Sigmoid colon (tissue), 6 donors: ENCODE measurements at regions not wholly inside any gene's neighbourhood (a gene's known extent, or its start where the extent isn't known, plus 50 kb on each side); places are given as distances from the start of the nearest gene placed in this dataset.

ENCODE experiments used
- DNase-seq: peaks from one replicate; pipeline ENCODE4 v3.0.0-alpha.2; 2019
- H3K27ac ChIP-seq, 4 donors: fragments of 200-600 bp; sonication (generic); one replicate each; pipeline ENCODE4 v1.5.1; 2016 to 2019; ENCODE audit warnings: mild to moderate bottlenecking in 1 of 4
- H3K27me3 ChIP-seq, 3 donors: fragments of 200-600 bp; sonication (generic); one replicate each; pipeline ENCODE4 v1.5.1; 2019; ENCODE audit warnings: mild to moderate bottlenecking in 1 of 3
- H3K36me3 ChIP-seq, 4 donors: fragments of 200-600 bp; sonication (generic); one replicate each; pipeline ENCODE4 v1.5.1; 2016 to 2019
- H3K4me1 ChIP-seq, 4 donors: fragments of 200-600 bp; sonication (generic); one replicate each; pipeline ENCODE4 v1.5.1; 2017 to 2019
- H3K4me3 ChIP-seq, 4 donors: fragments of 200-600 bp; sonication (generic); one replicate each; pipeline ENCODE4 v1.5.1; 2017 to 2019; ENCODE audit warnings: mild to moderate bottlenecking in 2 of 4, moderate library complexity in 1 of 4
- H3K9me3 ChIP-seq, 4 donors: fragments of 200-600 bp in 3 of 4; sonication (generic) in 3 of 4; one replicate each; pipeline versions ENCODE4 v1.5.1 to v1.6.1; 2013 to 2019
- CTCF ChIP-seq, 4 experiments: fragments of 450-650 bp in 3 of 4; fragments of 200-600 bp in 1 of 4; IDR thresholded peaks; one replicate each; pipeline ENCODE4 v1.5.1; 2016 to 2019; ENCODE audit warnings: antibody characterized with exemption in 4 of 4, mild to moderate bottlenecking in 3 of 4, moderate library complexity in 2 of 4
- EP300 ChIP-seq, 4 donors: sonication (generic); formaldehyde crosslinking; IDR thresholded peaks; one replicate each; pipeline ENCODE4 v1.6.1; 2017; ENCODE audit warnings: antibody characterized with exemption in 4 of 4
- POLR2A ChIP-seq, 2 donors: fragments of 450-650 bp; IDR thresholded peaks; one replicate each; pipeline ENCODE4 v1.6.1; 2016; ENCODE audit warnings: antibody characterized with exemption in 2 of 2, mild to moderate bottlenecking in 2 of 2, moderate library complexity in 2 of 2
- POLR2AphosphoS5 ChIP-seq, 4 donors: sonication (generic); formaldehyde crosslinking; IDR thresholded peaks; one replicate each; pipeline ENCODE4 v1.6.1; 2017; ENCODE audit warnings: antibody characterized with exemption in 4 of 4
- WGBS, 2 donors: extraction: QIAGEN DNeasy Blood & Tissue Kit; methylation state at CpG; one replicate each; pipeline ENCODE4 v1.1.7; 2013; 5-methylcytosine and 5-hydroxymethylcytosine counted together
- intact Hi-C: fragments of 100-400 bp; cut with DNase I; formaldehyde crosslinking; loops from one replicate; pipeline ENCODE4 v1.15.1; 2023
- donor health status: healthy with polysubstance abuse.
- donor health status: healthy.

GRCh38 chr13:74466864-74467263 lies 332.7 kb upstream of the KLF12 start:
- Histone ChIP-seq H3K4me1 (no peaks in the 10 kb centered on the region), H3K36me3 (no peaks in the 10 kb centered on the region), H3K27me3 (no peaks in the 10 kb centered on the region), H3K4me3 (no peak overlapping the region), H3K27ac (no peak overlapping the region), H3K9me3 (no peaks in the 10 kb centered on the region)
- DNase-seq = no peak
- no peak for TF ChIP-seq POLR2A (IDR thresholded peaks at IDR 0.05)
- TF ChIP-seq CTCF (IDR thresholded peaks at IDR 0.05) = no peak
- TF ChIP-seq POLR2AphosphoS5 (IDR thresholded peaks at IDR 0.05) = no peak
- TF ChIP-seq EP300 (IDR thresholded peaks at IDR 0.05) = no peak
- intact Hi-C loops = no loop called here

DNA sequence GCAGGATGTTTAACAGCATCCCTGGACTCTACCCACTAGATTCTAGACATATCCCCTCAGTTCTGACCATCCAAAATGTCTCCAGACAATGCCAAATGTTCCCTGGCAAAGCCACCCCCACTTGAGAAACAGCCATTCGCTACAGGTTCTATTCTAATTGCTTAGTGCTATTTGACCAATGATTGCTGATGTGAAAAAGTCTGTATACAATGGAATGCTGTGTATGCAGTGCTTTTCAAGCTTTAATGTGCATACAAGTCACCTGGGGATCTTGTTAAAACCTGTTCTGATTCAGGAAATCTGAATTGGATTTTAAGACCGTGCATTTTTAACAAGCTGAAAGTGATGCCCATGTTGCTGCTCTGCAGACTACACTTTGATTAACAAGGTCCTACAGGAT lies 331.8 kb upstream of the KLF12 start:
- H3K9me3 ChIP-seq = no peaks in the 10 kb centered on the region
- H3K27me3 ChIP-seq = no peaks in the 10 kb centered on the region
- H3K4me3 ChIP-seq = no peak overlapping the region
- DNase-seq = no peak
- TF ChIP-seq POLR2AphosphoS5 (IDR thresholded peaks at IDR 0.05) (no peak), CTCF (IDR thresholded peaks at IDR 0.05) (no peak), EP300 (IDR thresholded peaks at IDR 0.05) (no peak)
- intact Hi-C loops = no loop called here
- H3K4me1 ChIP-seq = no peaks in the 10 kb centered on the region
- no peak overlapping the region for H3K27ac ChIP-seq
- 81 to 87% methylated on average over 2 of the region's 2 CpGs for WGBS, 2 donors
- no peaks in the 10 kb centered on the region for H3K36me3 ChIP-seq

- H3K4me3 ChIP-seq = no peak overlapping the region
- WGBS, 2 donors = 49 to 67% methylated on average over 2 of the region's 2 CpGs
- no peaks in the 10 kb centered on the region for H3K27me3 ChIP-seq
- H3K27ac ChIP-seq = no peak overlapping the region
- H3K4me1 ChIP-seq = no peaks in the 10 kb centered on the region
- TF ChIP-seq EP300 (IDR thresholded peaks at IDR 0.05) = no peak
- TF ChIP-seq POLR2A (IDR thresholded peaks at IDR 0.05) = no peak
- no peak for TF ChIP-seq POLR2AphosphoS5 (IDR thresholded peaks at IDR 0.05)
- no peak for TF ChIP-seq CTCF (IDR thresholded peaks at IDR 0.05)
- intact Hi-C loops = no loop called here
- no peaks in the 10 kb centered on the region for H3K36me3 ChIP-seq
- DNase-seq = no peak
- H3K9me3 ChIP-seq = no peaks in the 10 kb centered on the region
Measured at GRCh38 chr13:74465271-74465670, 331.1 kb upstream of the KLF12 start.

DNA sequence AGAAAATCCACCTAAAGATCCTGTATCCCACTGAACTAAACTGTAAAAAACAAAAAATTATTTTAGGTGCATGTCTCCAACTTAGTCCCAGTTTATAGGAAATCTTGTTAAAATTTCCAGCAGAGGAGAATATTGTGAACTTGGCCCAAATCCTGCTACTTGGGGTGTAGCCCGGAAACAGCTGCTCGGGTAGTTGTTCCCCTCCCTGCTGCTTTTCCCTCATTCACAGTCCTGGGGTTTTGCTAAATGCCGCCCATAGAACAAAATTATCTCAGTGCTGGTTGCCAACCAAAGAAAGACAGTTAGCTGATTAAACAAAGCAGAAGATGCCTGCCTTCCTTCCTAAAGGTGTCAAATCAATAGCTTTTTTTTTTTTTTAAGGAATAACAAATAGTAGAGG lies 330.5 kb upstream of the KLF12 start:
- DNase-seq = no peak
- Histone ChIP-seq H3K27me3 (no peaks in the 10 kb centered on the region), H3K4me3 (no peak overlapping the region), H3K4me1 (no peaks in the 10 kb centered on the region), H3K27ac (no peak overlapping the region), H3K36me3 (no peaks in the 10 kb centered on the region), H3K9me3 (no peaks in the 10 kb centered on the region)
- intact Hi-C loops = no loop called here
- WGBS, 2 donors = 71 to 72% methylated on average over 3 of the region's 3 CpGs
- no peak for TF ChIP-seq POLR2A (IDR thresholded peaks at IDR 0.05)
- no peak for TF ChIP-seq POLR2AphosphoS5 (IDR thresholded peaks at IDR 0.05)
- no peak for TF ChIP-seq EP300 (IDR thresholded peaks at IDR 0.05)

- no peaks in the 10 kb centered on the region for H3K36me3 ChIP-seq
- intact Hi-C loops = no loop called here
- 88 to 93% methylated on average over 2 of the region's 2 CpGs for WGBS, 2 donors
Measured at GRCh38 chr13:74461011-74461410, 326.8 kb upstream of the KLF12 start.

More at GRCh38 chr13:74461011-74461410, 326.8 kb upstream of the KLF12 start:
- Histone ChIP-seq H3K9me3 (no peaks in the 10 kb centered on the region), H3K27me3 (no peaks in the 10 kb centered on the region), H3K4me1 (no peaks in the 10 kb centered on the region), H3K27ac (no peak overlapping the region), H3K4me3 (no peak overlapping the region)
- DNase-seq = no peak
- TF ChIP-seq CTCF (IDR thresholded peaks at IDR 0.05) (no peak), POLR2A (IDR thresholded peaks at IDR 0.05) (no peak), EP300 (IDR thresholded peaks at IDR 0.05) (no peak), POLR2AphosphoS5 (IDR thresholded peaks at IDR 0.05) (no peak)
